ENCODE measurements at regions not wholly inside any gene's neighbourhood (a gene's known extent, or its start where the extent isn't known, plus 50 kb on each side); places are given as distances from the start of the nearest gene placed in this dataset.

GRCh38 chrX:9196961-9197640 lies 163.2 kb upstream of the FAM9B start:
- no peak for TF ChIP-seq CTCF (IDR thresholded peaks at IDR 0.05; ENCODE audit: insufficient read depth, low read length)
- DNase-seq (ENCODE audit: low read depth) = peak; percentile 71
- no peak overlapping the region for H3K4me3 ChIP-seq (ENCODE audit: low read depth, low read length)

GRCh38 chrX:9204560-9204959 lies 170.6 kb upstream of the FAM9B start:
- no peak overlapping the region for H3K4me3 ChIP-seq (ENCODE audit: low read depth, low read length)
- no peak for TF ChIP-seq CTCF (IDR thresholded peaks at IDR 0.05; ENCODE audit: insufficient read depth, low read length)
- DNase-seq (ENCODE audit: low read depth) = no peak

GRCh38 chrX:9205599-9206223 lies 171.8 kb upstream of the FAM9B start:
- TF ChIP-seq CTCF (IDR thresholded peaks at IDR 0.05; ENCODE audit: insufficient read depth, low read length) = no peak
- no peak for DNase-seq (ENCODE audit: low read depth)
- H3K4me3 ChIP-seq (ENCODE audit: low read depth, low read length) = no peak overlapping the region

GRCh38 chrX:9207142-9207541 lies 173.2 kb upstream of the FAM9B start:
- no peak for TF ChIP-seq CTCF (IDR thresholded peaks at IDR 0.05; ENCODE audit: insufficient read depth, low read length)
- H3K4me3 ChIP-seq (ENCODE audit: low read depth, low read length) = peak overlapping the region; percentile 39
- peak; percentile 9 for DNase-seq (ENCODE audit: low read depth)

GRCh38 chrX:9211269-9211668 lies 177.3 kb upstream of the FAM9B start:
- DNase-seq (ENCODE audit: low read depth) = no peak
- H3K4me3 ChIP-seq (ENCODE audit: low read depth, low read length) = no peak overlapping the region
- TF ChIP-seq CTCF (IDR thresholded peaks at IDR 0.05; ENCODE audit: insufficient read depth, low read length) = no peak

- H3K4me3 ChIP-seq (ENCODE audit: low read depth, low read length) = no peak overlapping the region
- DNase-seq (ENCODE audit: low read depth) = no peak
- no peak for TF ChIP-seq CTCF (IDR thresholded peaks at IDR 0.05; ENCODE audit: insufficient read depth, low read length)
These were observed 187.9 kb upstream of the FAM9B start for GRCh38 chrX:9221781-9222180.
